Limb (tissue), 2 donors: ENCODE measurements at regions not wholly inside any gene's neighbourhood (a gene's known extent, or its start where the extent isn't known, plus 50 kb on each side); places are given as distances from the start of the nearest gene placed in this dataset.
"Not testable (repeated sequence)": the region's sequence is repeated elsewhere in the genome, so short reads cannot be mapped to it uniquely, and the experiment has no call there.

Experiments used
- DNase-seq, 2 donors: peaks; one replicate each; pipeline ENCODE4 v3.0.0-alpha.2; 2016; ENCODE audit errors: extremely low spot score in 2 of 2

GRCh38 chr3:178082326-178082906 is 453.8 kb upstream of the KCNMB2 start:
- DNase-seq, result no peak

- DNase-seq, result peak in 1 of 2 donors; percentile 49
These were observed 452.1 kb upstream of the KCNMB2 start for GRCh38 chr3:178083906-178084866.

GRCh38 chr3:178084938-178085816 is 451.1 kb upstream of the KCNMB2 start:
- peak; percentile 86 to 95 for DNase-seq

GRCh38 chr3:178085817-178086123 is 450.5 kb upstream of the KCNMB2 start:
- no peak for DNase-seq

GRCh38 chr3:178086144-178086825 is 450.0 kb upstream of the KCNMB2 start:
- no peak for DNase-seq

- DNase-seq, result no peak
These were observed 448.9 kb upstream of the KCNMB2 start for GRCh38 chr3:178087376-178087775.

- DNase-seq, result no peak
These were observed 447.3 kb upstream of the KCNMB2 start for GRCh38 chr3:178088963-178089362.

- no peak for DNase-seq
These were observed 445.3 kb upstream of the KCNMB2 start for GRCh38 chr3:178090899-178091298.

- DNase-seq, result no peak
These were observed 440.7 kb upstream of the KCNMB2 start for GRCh38 chr3:178095522-178095921.

- DNase-seq, result no peak
These were observed 439.3 kb upstream of the KCNMB2 start for GRCh38 chr3:178096955-178097354.

GRCh38 chr3:178097576-178097975 is 438.7 kb upstream of the KCNMB2 start:
- DNase-seq, result no peak

GRCh38 chr3:178099274-178099673 is 437.0 kb upstream of the KCNMB2 start:
- DNase-seq, result no peak

GRCh38 chr3:178099862-178100261 is 436.4 kb upstream of the KCNMB2 start:
- DNase-seq, result no peak

GRCh38 chr3:178100908-178101307 is 435.3 kb upstream of the KCNMB2 start:
- DNase-seq, result no peak

GRCh38 chr3:178103140-178103539 is 433.1 kb upstream of the KCNMB2 start:
- DNase-seq, result no peak

- DNase-seq, result no peak
These were observed 428.4 kb upstream of the KCNMB2 start for GRCh38 chr3:178107804-178108203.

- no peak for DNase-seq
These were observed 426.5 kb upstream of the KCNMB2 start for GRCh38 chr3:178109691-178110090.

GRCh38 chr3:178112134-178112533 is 424.1 kb upstream of the KCNMB2 start:
- DNase-seq, result no peak

GRCh38 chr3:178112552-178112951 is 423.7 kb upstream of the KCNMB2 start:
- not testable (repeated sequence) for DNase-seq

- no peak for DNase-seq
These were observed 418.6 kb upstream of the KCNMB2 start for GRCh38 chr3:178117641-178118040.

- not testable (repeated sequence) for DNase-seq
These were observed 416.5 kb upstream of the KCNMB2 start for GRCh38 chr3:178119608-178120295.
